ENCODE measurements at regions not wholly inside any gene's neighbourhood (a gene's known extent, or its start where the extent isn't known, plus 50 kb on each side); places are given as distances from the start of the nearest gene placed in this dataset.
"Not testable (repeated sequence)": the region's sequence is repeated elsewhere in the genome, so short reads cannot be mapped to it uniquely, and the experiment has no call there.

GRCh38 chr5:89686081-89686765 is 723.3 kb downstream of the CETN3 start:
- Histone ChIP-seq H3K27ac (no peak overlapping the region), H3K36me3 (no peaks in the 10 kb centered on the region), H3K27me3 (no peaks in the 10 kb centered on the region), H3K9me3 (peaks cover 0 to 5% of the 10 kb centered on the region in 2 donors), H3K4me3 (no peak overlapping the region), H3K4me1 (no peaks in the 10 kb centered on the region)
- no peak for TF ChIP-seq CTCF (IDR thresholded peaks at IDR 0.05)
- DNase-seq (ENCODE audit: low spot score in 2 of 2): no peak
- intact Hi-C loops (cut with DNase I): no loop called here

- intact Hi-C loops (cut with DNase I): no loop called here
- H3K4me1 ChIP-seq: no peaks in the 10 kb centered on the region
- no peak overlapping the region for H3K4me3 ChIP-seq
- no peaks in the 10 kb centered on the region for H3K36me3 ChIP-seq
- no peaks in the 10 kb centered on the region for H3K9me3 ChIP-seq
- DNase-seq (ENCODE audit: low spot score in 2 of 2): no peak
- no peaks in the 10 kb centered on the region for H3K27me3 ChIP-seq
- TF ChIP-seq CTCF (IDR thresholded peaks at IDR 0.05): no peak
- no peak overlapping the region for H3K27ac ChIP-seq
Observed at GRCh38 chr5:89676634-89677033, 732.9 kb downstream of the CETN3 start.

GRCh38 chr5:89673019-89673418 is 736.5 kb downstream of the CETN3 start:
- no peak for TF ChIP-seq CTCF (IDR thresholded peaks at IDR 0.05)
- Histone ChIP-seq H3K27me3 (no peaks in the 10 kb centered on the region), H3K27ac (no peak overlapping the region), H3K36me3 (no peaks in the 10 kb centered on the region), H3K4me3 (no peak overlapping the region), H3K4me1 (no peaks in the 10 kb centered on the region), H3K9me3 (no peaks in the 10 kb centered on the region)
- intact Hi-C loops (cut with DNase I): no loop called here
- DNase-seq (ENCODE audit: low spot score in 2 of 2): no peak

- no peak overlapping the region for H3K27ac ChIP-seq
Observed at GRCh38 chr5:89668821-89669220, 740.7 kb downstream of the CETN3 start.

GRCh38 chr5:89662499-89662898 is 747.1 kb downstream of the CETN3 start:
- Histone ChIP-seq H3K4me3 (no peak overlapping the region), H3K9me3 (peaks cover 0 to 22% of the 10 kb centered on the region in 2 donors), H3K27ac (no peak overlapping the region), H3K36me3 (no peaks in the 10 kb centered on the region), H3K4me1 (no peaks in the 10 kb centered on the region), H3K27me3 (no peaks in the 10 kb centered on the region)
- no peak for DNase-seq (ENCODE audit: low spot score in 2 of 2)
- intact Hi-C loops (cut with DNase I): no loop called here
- no peak for TF ChIP-seq CTCF (IDR thresholded peaks at IDR 0.05)

More at GRCh38 chr5:89668821-89669220, 740.7 kb downstream of the CETN3 start:
- no peak overlapping the region for H3K4me3 ChIP-seq
- H3K27me3 ChIP-seq: no peaks in the 10 kb centered on the region
- no peak for DNase-seq (ENCODE audit: low spot score in 2 of 2)
- TF ChIP-seq CTCF (IDR thresholded peaks at IDR 0.05): no peak
- no peaks in the 10 kb centered on the region for H3K4me1 ChIP-seq
- intact Hi-C loops (cut with DNase I): no loop called here
- no peaks in the 10 kb centered on the region for H3K36me3 ChIP-seq
- peaks cover 0 to 12% of the 10 kb centered on the region in 2 donors for H3K9me3 ChIP-seq

- H3K9me3 ChIP-seq: peaks cover 0 to 8% of the 10 kb centered on the region in 2 donors
- no peaks in the 10 kb centered on the region for H3K36me3 ChIP-seq
- no peak overlapping the region for H3K27ac ChIP-seq
- intact Hi-C loops (cut with DNase I): no loop called here
- DNase-seq (ENCODE audit: low spot score in 2 of 2): no peak
- TF ChIP-seq CTCF (IDR thresholded peaks at IDR 0.05): no peak
- H3K4me3 ChIP-seq: no peak overlapping the region
- H3K27me3 ChIP-seq: no peaks in the 10 kb centered on the region
- H3K4me1 ChIP-seq: no peaks in the 10 kb centered on the region
Observed at GRCh38 chr5:89638871-89639270, 755.9 kb upstream of the MEF2C start.

GRCh38 chr5:89634176-89634575 is 751.2 kb upstream of the MEF2C start:
- H3K4me3 ChIP-seq; DNase-seq (ENCODE audit: low spot score in 2 of 2); H3K36me3 ChIP-seq; H3K9me3 ChIP-seq; H3K27ac ChIP-seq; H3K4me1 ChIP-seq; intact Hi-C loops (cut with DNase I); H3K27me3 ChIP-seq: not testable (repeated sequence)

- DNase-seq (ENCODE audit: low spot score in 2 of 2); H3K9me3 ChIP-seq; H3K4me1 ChIP-seq; H3K27me3 ChIP-seq; H3K27ac ChIP-seq; intact Hi-C loops (cut with DNase I); H3K4me3 ChIP-seq; H3K36me3 ChIP-seq: not testable (repeated sequence)
Observed at GRCh38 chr5:89630064-89630463, 747.1 kb upstream of the MEF2C start.
